Mammary epithelial cell (primary cell): ENCODE measurements at regions not wholly inside any gene's neighbourhood (a gene's known extent, or its start where the extent isn't known, plus 50 kb on each side); places are given as distances from the start of the nearest gene placed in this dataset.

Experiments used
- CTCF ChIP-seq, 2 donors: IDR thresholded peaks in 1 of 2; conservative IDR thresholded peaks in 1 of 2; 2 replicates each; pipeline ENCODE4 v1.5.1; 2011 to 2012; ENCODE audit warnings: inconsistent platforms in 2 of 2, low read length in 2 of 2, mild to moderate bottlenecking in 2 of 2, control low read depth in 1 of 2, low read depth in 1 of 2; ENCODE audit not compliant: insufficient read depth in 1 of 2; ENCODE audit errors: extremely low read depth in 1 of 2
- EZH2 ChIP-seq: IDR thresholded peaks from 2 replicates; pipeline ENCODE4 v1.6.1; 2012; ENCODE audit warnings: low read length, inconsistent platforms, borderline replicate concordance

- TF ChIP-seq CTCF (conservative IDR thresholded peaks at IDR 0.05 in 1 of 2, IDR thresholded peaks at IDR 0.05 in 1 of 2; ENCODE audit: extremely low read depth in 1 of 2, insufficient read depth in 1 of 2, low read depth in 1 of 2, low read length in 2 of 2): no peak
- TF ChIP-seq EZH2: no peak
These were observed 97.4 kb downstream of the KCNF1 start for GRCh38 chr2:11009176-11009575.
